OCI-M2 (cell line): ENCODE measurements at regions not wholly inside any gene's neighbourhood (a gene's known extent, or its start where the extent isn't known, plus 50 kb on each side); places are given as distances from the start of the nearest gene placed in this dataset.

ENCODE experiments used
- DNase-seq: peaks from one replicate; lab custom pipeline; 2025; ENCODE audit not compliant: unreplicated experiment; lab: John Stamatoyannopoulos, UW

DNA sequence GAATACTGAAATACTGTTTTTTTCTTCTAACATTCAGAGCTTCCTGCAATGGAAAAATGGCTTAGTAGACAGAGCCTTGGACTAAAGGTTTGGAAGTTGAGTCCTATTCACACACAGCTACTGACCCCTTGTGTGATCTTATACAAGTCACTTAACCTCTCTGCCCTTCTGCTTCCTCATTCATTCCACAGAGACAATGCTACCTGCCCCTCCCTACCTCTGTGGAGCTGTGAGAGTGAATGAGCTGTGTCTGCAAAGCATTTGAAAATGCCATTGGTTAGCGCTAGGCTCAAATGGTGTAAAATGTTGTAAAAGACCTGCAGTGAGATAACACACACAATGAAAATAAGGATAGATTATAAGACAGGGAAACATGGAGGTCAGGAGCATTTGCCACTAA is 214.4 kb downstream of the BARHL2 start:
- DNase-seq: no peak

GRCh38 chr1:90502194-90502593 is 214.9 kb downstream of the BARHL2 start:
- DNase-seq: no peak

DNA sequence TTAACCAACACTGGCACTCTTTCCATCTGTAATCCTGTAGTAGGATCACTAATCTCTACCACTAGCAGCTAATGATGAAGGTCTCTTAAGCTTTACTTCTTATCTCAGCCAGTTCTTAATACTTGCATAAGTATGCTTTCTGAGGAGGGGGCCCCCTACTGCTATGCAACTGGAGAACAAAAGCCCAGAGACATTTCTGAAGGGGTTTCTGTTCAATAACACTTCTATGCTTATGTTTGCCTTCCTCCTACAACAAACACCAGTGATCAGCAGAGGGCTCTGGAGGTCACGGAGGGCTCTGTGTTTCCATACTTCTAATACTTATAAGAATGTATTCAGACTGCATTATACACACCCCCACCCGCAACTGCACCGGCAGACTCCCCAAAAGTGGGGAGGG is 215.8 kb downstream of the BARHL2 start:
- DNase-seq: no peak

DNA sequence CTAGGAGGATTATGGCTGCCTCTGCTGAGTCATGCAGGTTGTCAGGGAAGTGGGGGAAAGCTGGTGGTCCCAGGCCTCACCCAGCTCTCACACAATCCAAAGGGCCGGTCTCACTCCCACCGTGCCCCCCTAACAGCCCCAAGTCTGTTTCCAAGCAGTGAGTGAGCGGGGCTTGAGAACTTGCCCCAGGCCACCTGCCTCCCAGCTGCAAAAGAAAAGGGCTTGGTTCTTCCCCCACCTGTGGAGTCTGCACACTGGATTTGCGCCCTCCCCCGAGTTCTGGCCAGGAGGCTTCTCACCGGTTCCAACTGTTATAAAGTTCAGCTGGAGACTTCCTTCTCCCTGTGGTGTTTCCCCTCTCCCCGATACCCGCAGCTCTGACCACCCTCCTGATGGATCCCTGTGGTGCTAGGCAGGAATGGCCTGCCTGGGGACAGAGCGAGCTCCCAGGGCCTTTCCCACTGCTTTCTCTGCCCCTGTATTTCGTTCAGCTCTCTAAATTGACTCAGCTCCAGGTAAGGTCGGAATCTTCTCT is 222.3 kb downstream of the BARHL2 start:
- DNase-seq: no peak

GRCh38 chr1:90488451-90488850 is 228.7 kb downstream of the BARHL2 start:
- no peak for DNase-seq

DNA sequence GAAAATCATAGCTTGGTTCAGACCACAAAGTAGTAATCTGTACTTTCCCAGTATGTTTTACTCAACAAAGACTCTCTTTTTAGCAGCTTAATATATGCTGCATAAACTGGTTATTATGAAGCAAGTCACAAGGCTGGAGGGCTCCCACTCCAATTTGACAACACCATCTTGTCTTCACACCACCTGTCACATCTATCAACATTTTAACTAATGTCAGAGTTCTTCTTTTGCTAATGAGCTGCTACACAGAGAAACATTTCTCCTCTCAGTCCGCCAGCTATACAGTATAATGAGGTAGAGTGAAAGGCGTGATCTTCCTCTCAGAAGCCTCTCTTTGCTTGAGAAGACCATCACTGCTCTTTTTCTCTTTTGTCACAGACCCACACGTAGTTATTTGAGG is 230.1 kb downstream of the BARHL2 start:
- no peak for DNase-seq

- no peak for DNase-seq
These were observed 230.8 kb downstream of the BARHL2 start for GRCh38 chr1:90486134-90486824.

GRCh38 chr1:90480271-90480835 is 236.7 kb downstream of the BARHL2 start:
- DNase-seq: no peak

GRCh38 chr1:90476994-90477393 is 240.1 kb downstream of the BARHL2 start:
- DNase-seq: no peak

DNA sequence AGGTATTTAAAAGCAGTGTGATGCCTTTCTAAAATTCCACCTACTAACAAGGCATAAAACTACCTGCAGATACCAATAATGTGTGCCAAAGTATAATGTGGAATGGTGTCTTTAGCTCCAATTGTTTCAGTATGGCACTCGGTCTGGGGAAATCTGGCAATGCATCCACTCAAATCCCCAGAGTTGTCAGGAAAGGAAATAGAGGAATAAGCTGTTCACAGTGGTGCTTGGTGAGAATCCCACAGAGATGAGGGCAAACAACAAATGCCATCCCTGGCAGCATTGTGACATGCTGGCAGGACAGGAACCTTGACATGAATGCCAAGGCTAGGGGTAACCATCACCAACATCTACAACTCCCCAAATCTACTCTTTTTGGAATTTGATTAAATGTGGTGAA is 240.7 kb downstream of the BARHL2 start:
- no peak for DNase-seq

DNA sequence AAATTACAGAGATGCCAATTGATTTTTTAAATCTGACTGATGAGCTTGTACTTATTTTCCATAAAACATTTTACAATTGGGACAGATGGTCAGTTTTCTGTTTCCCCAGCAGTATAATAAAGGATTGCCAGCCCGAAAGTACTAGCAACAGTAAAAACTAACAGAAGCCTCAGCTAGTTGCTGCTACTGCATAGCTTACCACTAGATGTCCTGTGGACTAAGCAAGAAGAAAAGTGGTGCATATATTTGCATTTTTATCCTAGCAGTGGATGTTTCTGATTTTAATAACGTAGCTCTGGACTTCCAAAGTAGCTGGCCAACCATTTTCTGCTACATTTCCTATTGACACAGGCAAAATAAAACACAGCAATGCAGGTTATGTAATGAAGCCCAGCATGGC is 241.5 kb downstream of the BARHL2 start:
- DNase-seq: no peak

DNA sequence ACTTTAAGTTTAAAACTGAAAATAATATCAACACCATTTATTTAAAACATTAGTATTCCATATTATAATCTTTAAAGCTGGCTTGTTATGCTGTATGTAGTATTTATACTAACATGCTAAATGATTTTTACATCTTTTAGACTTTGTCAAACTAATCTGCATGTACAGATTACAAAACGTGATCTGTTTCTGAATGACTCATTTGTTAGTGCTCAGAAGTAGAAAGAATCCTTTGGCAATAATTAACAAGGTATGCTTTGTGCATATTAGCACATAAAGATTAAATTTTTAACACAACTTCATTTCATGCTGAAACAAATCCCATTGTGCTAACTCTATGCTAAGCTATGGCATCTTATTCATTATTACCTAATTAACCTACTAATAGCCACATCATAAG is 242.4 kb downstream of the BARHL2 start:
- DNase-seq: no peak

- no peak for DNase-seq
These were observed 242.9 kb downstream of the BARHL2 start for GRCh38 chr1:90474158-90474557.

GRCh38 chr1:90472775-90473174 is 244.3 kb downstream of the BARHL2 start:
- no peak for DNase-seq

DNA sequence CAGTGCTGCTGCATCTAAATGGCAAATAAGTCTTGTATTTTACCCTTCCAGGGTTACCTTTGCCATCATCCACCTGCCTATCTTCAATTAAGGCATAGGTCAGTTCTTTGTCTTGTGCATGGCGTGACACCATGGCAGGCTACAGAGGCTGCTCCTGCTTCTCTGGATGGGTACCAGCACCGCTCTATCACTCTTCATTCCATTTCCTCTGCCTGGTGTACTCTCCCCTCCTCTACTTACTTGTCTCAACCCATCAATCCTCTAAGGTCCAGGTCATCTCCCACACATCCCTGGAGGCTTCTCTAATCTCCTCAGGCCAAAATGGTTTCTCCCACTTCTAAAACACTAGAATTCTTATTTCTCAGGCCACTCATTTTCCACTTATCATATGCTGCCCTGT is 257.5 kb downstream of the BARHL2 start:
- DNase-seq: no peak

- no peak for DNase-seq
These were observed 259.1 kb downstream of the BARHL2 start for GRCh38 chr1:90457985-90458384.

DNA sequence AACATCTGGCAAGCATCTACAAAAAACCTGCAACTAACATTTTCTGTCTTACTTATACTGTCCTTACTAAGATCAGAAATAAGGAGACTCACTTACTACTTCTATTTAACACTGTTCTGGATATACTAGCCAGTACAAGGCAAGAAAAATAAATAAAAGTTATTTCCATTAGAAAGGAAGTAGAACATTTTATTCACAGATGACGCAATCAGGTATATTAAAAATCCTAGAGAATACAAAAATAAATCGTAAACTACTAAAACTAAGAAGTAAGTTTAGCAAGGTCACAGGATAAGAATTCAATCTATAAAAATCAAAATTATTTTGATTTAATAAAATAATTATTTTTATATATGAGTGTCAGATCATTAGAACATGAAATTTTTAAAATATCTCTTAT is 264.6 kb downstream of the BARHL2 start:
- no peak for DNase-seq

GRCh38 chr1:90443354-90443753 is 273.7 kb downstream of the BARHL2 start:
- no peak for DNase-seq

GRCh38 chr1:90435351-90435750 is 281.8 kb downstream of the BARHL2 start:
- no peak for DNase-seq

- DNase-seq: no peak
These were observed 282.6 kb downstream of the BARHL2 start for GRCh38 chr1:90434460-90434859.

GRCh38 chr1:90417126-90417525 is 300.0 kb downstream of the BARHL2 start:
- no peak for DNase-seq

DNA sequence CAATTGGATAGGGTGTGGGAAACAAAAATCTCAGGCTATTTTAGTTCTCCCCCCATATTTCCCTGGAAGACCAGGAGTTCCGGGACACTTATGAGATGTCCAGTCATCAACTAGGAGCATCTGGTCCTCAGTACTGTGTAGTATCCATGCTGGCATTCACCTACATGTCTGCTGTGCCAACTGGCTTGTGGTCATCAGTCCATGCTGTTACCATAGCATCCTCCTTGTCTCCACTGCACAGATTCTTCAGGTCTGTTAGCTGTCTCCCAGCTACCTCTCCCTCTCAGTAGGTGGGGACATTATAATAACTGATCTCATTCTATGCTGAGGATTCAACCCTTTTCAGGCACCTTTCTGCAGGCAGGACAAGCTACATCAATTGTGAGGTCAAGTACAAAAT is 302.9 kb downstream of the BARHL2 start:
- no peak for DNase-seq

DNA sequence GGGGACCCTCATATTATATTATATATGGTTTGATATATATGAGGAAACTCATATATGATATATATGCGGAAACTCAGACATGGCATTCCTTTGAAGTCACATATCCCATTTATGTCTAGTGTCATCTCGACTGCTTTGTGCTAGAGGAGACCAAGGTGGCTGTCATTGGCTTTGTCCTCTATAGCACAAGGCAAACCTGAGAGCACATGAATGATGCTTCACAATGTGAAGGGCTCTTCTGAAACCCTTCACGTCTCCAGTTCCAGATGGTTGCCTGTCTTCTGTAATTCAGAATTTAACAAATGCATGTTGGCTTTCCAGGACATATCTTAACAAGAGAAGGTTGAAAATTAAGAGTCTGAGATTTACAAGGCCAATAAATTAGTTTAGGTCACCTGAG is 303.6 kb downstream of the BARHL2 start:
- no peak for DNase-seq
